Renal cortex interstitium (tissue), 11 donors: ENCODE measurements at regions not wholly inside any gene's neighbourhood (a gene's known extent, or its start where the extent isn't known, plus 50 kb on each side); places are given as distances from the start of the nearest gene placed in this dataset.
"Not testable (repeated sequence)": the region's sequence is repeated elsewhere in the genome, so short reads cannot be mapped to it uniquely, and the experiment has no call there.

Experiments used
- DNase-seq, 11 donors: peaks; one replicate each; pipeline ENCODE4 v3.0.0-alpha.2; 2013; ENCODE audit warnings: low read depth in 9 of 11, low spot score in 4 of 11; ENCODE audit errors: extremely low read depth in 1 of 11

DNA sequence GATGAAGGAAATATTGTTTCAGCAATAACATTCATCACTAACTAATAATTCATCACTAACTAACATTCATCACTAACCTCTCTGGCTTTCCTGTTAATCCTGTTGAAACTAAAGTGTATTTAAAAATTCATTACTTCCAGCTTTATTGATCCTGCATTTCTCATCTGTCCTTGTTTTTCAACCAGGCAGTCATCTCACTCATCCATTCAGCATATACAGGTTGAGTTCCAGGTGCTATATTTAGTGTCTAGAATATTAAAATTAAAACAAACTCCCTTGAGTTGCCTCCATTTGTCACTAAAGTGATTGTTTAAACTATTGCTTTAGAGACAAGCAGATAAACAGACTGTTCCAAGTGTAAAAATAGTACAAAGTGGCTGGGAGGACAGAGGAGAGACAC lies 58.1 kb downstream of the ATXN7L3B start:
- no peak for DNase-seq

DNA sequence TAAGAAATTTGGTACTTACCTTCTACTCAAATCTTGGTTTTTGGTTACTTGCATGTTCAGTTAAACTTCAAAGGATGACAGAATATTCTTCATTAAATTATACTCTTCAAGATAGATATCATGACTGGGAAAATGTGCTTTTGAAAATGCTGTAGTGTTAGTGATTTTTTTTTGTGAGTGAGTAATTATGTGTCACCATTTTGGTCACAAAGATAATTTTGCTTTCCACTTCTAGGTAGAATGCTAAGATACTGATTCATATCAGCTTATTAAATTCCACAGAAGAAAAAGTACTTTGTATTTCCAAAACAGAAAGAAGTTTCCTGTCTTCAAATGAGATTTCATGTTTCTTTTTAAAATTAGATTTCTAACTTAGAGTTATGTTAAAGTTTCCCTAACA lies 61.2 kb downstream of the ATXN7L3B start:
- DNase-seq, result no peak

- no peak for DNase-seq
Measured at GRCh38 chr12:74599932-74600331, 62.3 kb downstream of the ATXN7L3B start.

DNA sequence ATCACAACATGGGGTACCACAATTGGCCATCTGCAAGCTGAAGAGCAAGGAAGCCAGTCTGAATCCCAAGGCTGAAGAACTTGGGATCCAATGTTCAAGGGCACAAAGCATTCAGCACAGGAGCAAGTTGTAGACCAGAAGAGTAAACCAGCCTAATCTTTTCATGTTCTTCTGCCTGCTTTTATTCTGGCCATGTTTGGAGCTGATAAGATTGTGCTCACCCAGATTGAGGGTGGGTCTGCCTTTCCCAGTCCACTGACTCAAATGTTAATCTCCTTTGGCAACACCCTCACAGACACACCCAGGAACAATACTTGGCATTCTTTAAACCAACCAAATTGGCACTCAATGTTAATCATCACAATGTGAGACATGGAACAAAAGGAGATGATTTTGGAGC lies 63.2 kb downstream of the ATXN7L3B start:
- DNase-seq, result not testable (repeated sequence)

DNA sequence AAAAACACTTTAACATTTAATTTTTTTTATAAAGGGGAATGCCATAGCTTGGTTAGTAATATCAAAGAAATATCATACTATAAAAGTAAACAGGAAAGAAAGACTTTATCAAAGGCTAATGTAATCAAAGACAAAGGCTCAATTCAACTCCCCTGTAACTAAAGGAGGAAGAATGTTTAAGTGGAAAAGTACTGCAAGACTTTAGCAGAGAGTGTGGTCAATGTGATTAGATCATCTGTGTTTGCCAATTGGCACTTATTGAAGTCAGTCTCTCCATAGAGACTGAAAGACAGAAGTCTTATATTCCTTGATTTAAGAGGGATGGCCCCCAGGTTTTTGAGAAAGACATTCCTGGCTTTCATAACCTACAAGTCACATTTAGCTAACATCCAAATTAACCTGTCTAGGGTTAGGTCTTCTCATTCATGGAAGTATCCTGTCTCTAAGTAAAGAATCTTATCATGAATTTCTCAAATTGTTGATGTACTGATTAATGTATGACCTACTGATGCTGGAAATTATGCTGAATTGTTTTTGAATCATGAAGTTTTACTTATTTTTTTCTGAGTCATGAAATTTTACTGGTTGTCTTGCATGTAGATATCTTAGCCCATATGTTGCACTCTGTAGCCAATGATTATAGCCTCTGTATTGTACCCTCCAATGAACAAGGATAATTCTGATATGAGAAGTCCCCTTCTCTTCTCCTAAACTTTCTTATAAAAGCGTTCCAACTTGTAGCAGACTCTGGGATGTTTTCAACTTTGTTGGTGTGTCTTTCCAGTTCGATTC lies 65.4 kb downstream of the ATXN7L3B start:
- no peak for DNase-seq

GRCh38 chr12:74608231-74608775 lies 70.7 kb downstream of the ATXN7L3B start:
- no peak for DNase-seq

DNA sequence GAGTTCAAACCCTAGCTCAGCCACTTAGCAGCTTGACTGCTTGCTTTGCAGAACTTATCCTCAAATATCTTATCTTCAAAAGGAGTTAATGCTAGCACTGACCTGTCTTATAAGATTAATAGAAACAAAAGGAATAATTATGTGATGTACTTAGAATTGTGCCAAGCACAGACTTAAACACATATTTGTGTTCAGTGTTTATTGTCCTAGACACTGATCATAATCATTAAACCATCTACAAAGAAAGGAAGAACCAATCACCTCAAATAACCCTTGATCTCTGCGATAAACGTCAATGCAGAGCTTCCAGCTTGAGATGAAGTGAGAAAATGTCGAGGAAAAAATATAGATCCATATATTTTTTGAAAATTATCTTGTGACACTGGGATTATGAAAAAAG lies 73.1 kb downstream of the ATXN7L3B start:
- DNase-seq, result no peak

DNA sequence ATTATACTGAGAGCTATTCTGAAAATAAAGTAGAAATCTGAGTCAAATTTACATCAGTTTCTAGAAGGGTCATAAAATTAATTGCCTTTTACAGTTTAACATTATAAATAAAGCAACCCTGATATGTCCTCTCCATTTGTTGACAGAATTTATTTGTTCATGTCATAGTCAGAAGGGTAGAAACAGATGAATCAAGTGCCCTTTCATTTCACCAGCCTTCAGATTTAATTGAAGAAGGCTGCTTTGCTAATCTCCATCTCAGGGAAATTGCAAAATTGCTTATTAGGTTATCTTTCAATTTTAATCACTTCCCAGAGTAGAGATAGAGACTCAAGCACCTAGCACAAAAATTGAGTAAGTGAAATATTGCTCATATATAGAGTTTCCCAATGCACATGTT lies 76.8 kb downstream of the ATXN7L3B start:
- DNase-seq, result no peak

- DNase-seq, result no peak
Measured at GRCh38 chr12:74619084-74619483, 81.4 kb downstream of the ATXN7L3B start.

GRCh38 chr12:74619884-74620283 lies 82.2 kb downstream of the ATXN7L3B start:
- no peak for DNase-seq

DNA sequence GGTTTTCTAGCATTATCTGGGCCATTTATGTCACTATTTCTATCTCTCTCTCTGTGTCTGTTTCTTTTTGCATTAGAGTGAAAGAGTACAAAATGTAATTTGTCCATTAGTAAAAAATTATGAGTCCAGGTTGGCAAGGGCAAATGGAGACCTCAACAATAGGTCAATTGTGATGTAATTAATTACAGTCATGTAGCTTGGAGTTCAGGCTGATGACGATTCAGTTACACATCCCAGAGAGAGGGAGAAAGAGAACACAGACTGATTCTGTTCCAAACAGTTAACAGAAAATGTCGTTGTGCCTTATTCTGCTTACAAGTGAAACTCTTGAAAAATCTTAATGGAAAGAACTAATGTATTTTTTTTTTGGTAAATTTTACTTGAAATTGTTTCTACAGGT lies 83.3 kb downstream of the ATXN7L3B start:
- DNase-seq, result no peak

DNA sequence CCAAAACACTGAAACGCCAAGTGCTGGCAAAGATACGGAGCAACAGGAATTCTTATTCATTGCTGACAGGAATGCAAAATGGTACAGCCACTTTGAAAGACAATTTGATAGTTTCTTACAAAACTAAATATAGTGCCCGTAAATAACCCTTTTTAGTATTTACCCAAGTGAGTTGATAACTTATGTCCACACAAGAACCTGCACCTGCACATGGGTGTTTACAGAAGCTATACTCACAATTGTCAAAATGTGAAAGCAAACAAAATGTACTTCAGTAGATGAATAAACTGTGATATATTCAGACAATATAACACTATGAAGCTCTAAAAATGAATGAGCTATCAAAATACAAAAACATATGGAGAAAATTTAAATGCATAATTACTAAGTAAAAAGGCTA lies 86.6 kb downstream of the ATXN7L3B start:
- DNase-seq, result no peak

DNA sequence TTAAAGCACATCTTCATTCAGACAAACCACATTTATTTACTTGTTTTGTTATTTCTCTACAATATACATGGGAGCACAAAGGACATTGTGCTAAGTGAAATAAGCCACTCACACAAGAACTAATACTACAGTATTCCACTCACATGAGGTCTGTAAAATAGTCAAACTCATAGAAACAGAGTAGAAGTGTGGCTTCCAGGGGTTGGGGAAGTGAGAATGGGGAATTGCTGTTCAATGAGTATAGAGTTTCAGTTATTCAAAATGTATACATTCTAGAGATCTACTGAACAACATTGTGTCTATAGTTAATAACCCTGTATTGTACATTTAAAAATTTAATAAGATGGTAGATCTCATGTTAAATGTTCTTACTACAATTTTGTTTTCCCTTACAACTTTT lies 88.8 kb downstream of the ATXN7L3B start:
- DNase-seq, result no peak

DNA sequence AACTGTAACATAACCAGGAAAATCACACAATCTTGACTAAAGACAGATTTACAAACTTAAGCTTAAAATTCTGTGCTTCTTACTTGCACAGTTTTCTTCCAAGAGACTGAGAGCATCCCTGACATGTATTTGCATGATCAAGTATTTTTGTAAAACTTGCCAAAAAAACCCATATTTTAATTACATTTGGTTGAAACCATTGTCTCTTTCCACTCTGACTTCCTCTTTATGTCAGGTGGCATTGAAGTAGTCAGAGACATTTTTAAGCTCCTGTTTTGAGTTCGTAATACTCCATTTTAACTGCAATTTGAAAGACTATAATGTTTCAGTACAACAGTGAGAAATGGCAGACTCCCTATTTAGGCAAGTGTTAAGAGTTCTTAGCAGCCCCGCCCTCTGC lies 103.6 kb downstream of the ATXN7L3B start:
- DNase-seq, result no peak

DNA sequence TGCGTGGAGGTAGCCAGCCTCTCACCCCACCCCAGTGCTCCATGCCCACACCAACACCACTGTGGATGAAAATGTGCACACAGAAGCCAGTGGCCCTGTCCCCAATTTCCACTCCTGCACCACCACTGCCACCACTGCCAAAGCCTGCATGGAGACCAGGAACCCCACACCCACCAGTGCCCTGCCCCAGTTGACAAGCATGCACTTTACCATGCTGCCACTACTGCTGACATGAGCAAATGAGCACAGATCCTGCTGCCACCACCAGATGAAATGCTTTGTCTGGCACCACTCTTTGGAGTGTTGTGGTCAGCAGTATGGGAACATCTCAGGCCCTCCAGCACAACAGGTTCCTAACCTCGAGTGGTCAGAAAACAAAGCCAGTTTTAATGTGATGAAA lies 104.1 kb downstream of the ATXN7L3B start:
- DNase-seq, result no peak

- no peak for DNase-seq
Measured at GRCh38 chr12:74644681-74645080, 107.0 kb downstream of the ATXN7L3B start.

DNA sequence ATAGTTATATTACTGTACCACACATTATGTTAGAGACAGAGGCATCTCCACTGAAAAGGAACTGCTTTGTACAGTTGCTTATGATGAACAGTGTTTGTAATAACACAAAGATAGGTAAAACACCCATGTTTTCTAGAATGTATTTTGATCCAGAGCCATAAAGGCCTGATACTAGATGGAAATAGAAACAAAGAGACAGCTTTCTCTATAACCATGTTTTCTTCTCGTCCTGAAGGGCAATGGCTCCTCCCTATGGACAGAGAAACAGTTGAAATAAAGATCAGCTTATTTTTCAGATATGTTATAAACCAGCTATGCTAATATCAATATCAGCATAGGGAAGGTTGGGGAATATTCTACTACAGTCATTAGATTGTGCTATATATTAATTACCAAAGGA lies 109.2 kb downstream of the ATXN7L3B start:
- no peak for DNase-seq

- DNase-seq, result no peak
Measured at GRCh38 chr12:74647256-74647655, 109.6 kb downstream of the ATXN7L3B start.

DNA sequence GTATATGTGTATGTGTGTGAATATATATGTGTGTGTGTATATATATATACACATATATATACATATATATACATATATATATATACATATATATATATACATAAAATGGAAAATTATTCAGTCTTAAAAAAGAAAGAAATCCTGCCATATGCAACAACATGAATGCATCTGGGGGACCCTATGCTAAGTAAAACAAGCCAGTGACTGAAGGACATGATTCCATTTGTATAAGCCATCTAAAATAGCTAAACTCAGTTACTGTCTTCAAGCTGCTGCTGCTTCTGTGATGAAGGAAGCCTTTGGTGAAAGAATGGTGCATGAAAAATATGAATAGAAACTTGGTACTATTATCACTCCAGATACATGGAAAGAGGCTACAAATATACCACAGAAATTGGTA lies 118.6 kb downstream of the ATXN7L3B start:
- no peak for DNase-seq

- no peak for DNase-seq
Measured at GRCh38 chr12:74660442-74660841, 122.8 kb downstream of the ATXN7L3B start.

DNA sequence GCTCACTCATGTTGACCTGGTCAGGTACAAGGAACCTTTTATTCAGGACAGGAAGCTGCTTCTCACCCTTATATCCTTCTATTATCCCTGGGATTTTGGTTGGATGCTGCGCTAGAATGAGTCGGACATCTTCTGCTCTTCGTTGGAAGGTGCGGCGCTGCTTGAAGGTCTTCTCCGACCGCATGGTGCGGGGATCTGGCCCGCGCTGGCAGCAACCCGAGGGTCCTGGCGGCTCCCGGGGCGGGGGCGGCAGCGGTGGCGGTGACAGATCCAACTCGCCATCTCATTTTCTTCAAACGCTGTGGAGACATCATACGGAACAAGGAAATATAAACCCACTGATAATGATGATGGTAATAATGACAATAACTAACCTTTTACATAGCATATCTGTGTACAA lies 126.3 kb downstream of the ATXN7L3B start:
- DNase-seq, result no peak
